H1 (cell line): ENCODE measurements at regions not wholly inside any gene's neighbourhood (a gene's known extent, or its start where the extent isn't known, plus 50 kb on each side); places are given as distances from the start of the nearest gene placed in this dataset.

ENCODE experiments used
- CBX5 ChIP-seq: fragments of 300-800, 300-1000 bp; sonication (generic); IDR thresholded peaks from 2 replicates; pipeline ENCODE4 v1.7.1; 2016; ENCODE audit warnings: antibody characterized with exemption, low read length, low read depth
- CTCF ChIP-seq, 3 experiments: IDR thresholded peaks; 1 replicate in 2 of 3; 2 replicates in 1 of 3; pipeline versions ENCODE4 v1.5.1 to v1.6.1; 2011; ENCODE audit warnings: low read length in 3 of 3, mild to moderate bottlenecking in 3 of 3, inconsistent platforms in 2 of 3, low read depth in 1 of 3, moderate library complexity in 1 of 3; ENCODE audit not compliant: insufficient read depth in 1 of 3; ENCODE audit errors: control extremely low read depth in 1 of 3
- E2F6 ChIP-seq: IDR thresholded peaks from 2 replicates; pipeline ENCODE4 v1.6.1; 2012; ENCODE audit warnings: inconsistent platforms
- EP300 ChIP-seq, 2 experiments: IDR thresholded peaks; 1 replicate in 1 of 2; 2 replicates in 1 of 2; pipeline ENCODE4 v1.6.1; 2011 to 2012; ENCODE audit warnings: low read depth in 2 of 2, low read length in 2 of 2, mild to moderate bottlenecking in 2 of 2, borderline replicate concordance in 1 of 2, inconsistent platforms in 1 of 2, moderate library complexity in 1 of 2
- GABPA ChIP-seq: IDR thresholded peaks from 2 replicates; pipeline ENCODE4 v1.6.1; 2011; ENCODE audit warnings: mild to moderate bottlenecking, low read length, moderate library complexity, borderline replicate concordance; ENCODE audit not compliant: insufficient read depth
- KDM5A ChIP-seq: fragments of 200-600 bp; IDR thresholded peaks from 2 replicates; pipeline ENCODE4 v1.7.1; 2012; ENCODE audit warnings: mild to moderate bottlenecking, low read length, inconsistent platforms, mixed read lengths
- POLR2A ChIP-seq, 2 experiments: IDR thresholded peaks; 1 replicate in 1 of 2; 2 replicates in 1 of 2; pipeline ENCODE4 v1.6.1; 2011; ENCODE audit warnings: low read depth in 2 of 2, low read length in 2 of 2, mild to moderate bottlenecking in 2 of 2; ENCODE audit errors: control extremely low read depth in 1 of 2
- POU5F1 ChIP-seq: IDR thresholded peaks from 2 replicates; pipeline ENCODE4 v1.6.1; 2011; ENCODE audit warnings: low read depth, mild to moderate bottlenecking, low read length, moderate library complexity
- RNF2 ChIP-seq: fragments of 200-900, 300-1000 bp; sonication (generic); IDR thresholded peaks from 2 replicates; pipeline ENCODE4 v1.7.1; 2016; ENCODE audit warnings: borderline replicate concordance, low read depth, mild to moderate bottlenecking, antibody characterized with exemption, low read length; ENCODE audit not compliant: poor library complexity, severe bottlenecking; ENCODE audit errors: missing control alignments
- SP1 ChIP-seq: IDR thresholded peaks from 2 replicates; pipeline ENCODE4 v1.6.1; 2011; ENCODE audit warnings: low read depth, low read length
- TEAD4 ChIP-seq: IDR thresholded peaks from 2 replicates; pipeline ENCODE4 v1.6.1; 2012; ENCODE audit warnings: low read depth, low read length, inconsistent platforms, mixed read lengths
- YY1 ChIP-seq: IDR thresholded peaks from 2 replicates; pipeline ENCODE4 v1.6.1; 2011; ENCODE audit warnings: low read depth, mild to moderate bottlenecking, low read length

GRCh38 chr3:70620367-70620766 is 307.9 kb upstream of the MDFIC2 start:
- TF ChIP-seq CBX5 (no peak), CTCF (IDR thresholded peaks at IDR 0.05; ENCODE audit: control extremely low read depth in 1 of 3, insufficient read depth in 1 of 3, low read depth in 1 of 3, low read length in 3 of 3) (no peak), EP300 (IDR thresholded peaks at IDR 0.05; ENCODE audit: borderline replicate concordance in 1 of 2, low read depth in 2 of 2, low read length in 2 of 2) (no peak), TEAD4 (no peak), GABPA (no peak), RNF2 (no peak), E2F6 (no peak), POLR2A (IDR thresholded peaks at IDR 0.05; ENCODE audit: control extremely low read depth in 1 of 2, low read depth in 2 of 2, low read length in 2 of 2) (no peak), POU5F1 (no peak), YY1 (no peak), KDM5A (no peak), SP1 (no peak)
